ENCODE measurements at regions not wholly inside any gene's neighbourhood (a gene's known extent, or its start where the extent isn't known, plus 50 kb on each side); places are given as distances from the start of the nearest gene placed in this dataset.
"Not testable (repeated sequence)": the region's sequence is repeated elsewhere in the genome, so short reads cannot be mapped to it uniquely, and the experiment has no call there.

DNA sequence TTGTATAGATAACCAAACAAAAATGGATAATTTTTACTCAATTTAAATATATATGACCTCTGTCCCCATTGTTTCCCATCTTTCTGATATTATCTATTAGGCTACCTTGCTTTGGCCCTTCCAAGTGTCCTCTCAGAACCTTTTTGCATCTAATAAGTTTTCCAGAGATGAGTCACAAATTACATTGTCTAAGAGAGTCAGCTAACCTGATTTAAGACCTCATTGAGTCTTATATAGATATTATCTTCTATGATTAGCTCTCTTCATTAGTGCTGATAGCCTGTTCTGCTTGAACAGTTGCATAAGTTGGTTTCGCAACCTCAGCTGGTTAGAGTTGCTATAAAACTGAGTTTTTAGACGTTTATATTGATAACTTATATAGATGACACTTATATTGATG is 623.1 kb downstream of the LRRC70 start:
- no peak for DNase-seq (ENCODE audit: low spot score)
- H3K9me3 Mint-ChIP-seq (ENCODE audit: unreplicated experiment): no peaks in the 10 kb centered on the region
- no peak overlapping the region for H3K4me3 Mint-ChIP-seq (ENCODE audit: unreplicated experiment)
- TF ChIP-seq, protein P1, sequence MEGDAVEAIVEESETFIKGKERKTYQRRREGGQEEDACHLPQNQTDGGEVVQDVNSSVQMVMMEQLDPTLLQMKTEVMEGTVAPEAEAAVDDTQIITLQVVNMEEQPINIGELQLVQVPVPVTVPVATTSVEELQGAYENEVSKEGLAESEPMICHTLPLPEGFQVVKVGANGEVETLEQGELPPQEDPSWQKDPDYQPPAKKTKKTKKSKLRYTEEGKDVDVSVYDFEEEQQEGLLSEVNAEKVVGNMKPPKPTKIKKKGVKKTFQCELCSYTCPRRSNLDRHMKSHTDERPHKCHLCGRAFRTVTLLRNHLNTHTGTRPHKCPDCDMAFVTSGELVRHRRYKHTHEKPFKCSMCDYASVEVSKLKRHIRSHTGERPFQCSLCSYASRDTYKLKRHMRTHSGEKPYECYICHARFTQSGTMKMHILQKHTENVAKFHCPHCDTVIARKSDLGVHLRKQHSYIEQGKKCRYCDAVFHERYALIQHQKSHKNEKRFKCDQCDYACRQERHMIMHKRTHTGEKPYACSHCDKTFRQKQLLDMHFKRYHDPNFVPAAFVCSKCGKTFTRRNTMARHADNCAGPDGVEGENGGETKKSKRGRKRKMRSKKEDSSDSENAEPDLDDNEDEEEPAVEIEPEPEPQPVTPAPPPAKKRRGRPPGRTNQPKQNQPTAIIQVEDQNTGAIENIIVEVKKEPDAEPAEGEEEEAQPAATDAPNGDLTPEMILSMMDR (IDR thresholded peaks at IDR 0.05; ENCODE audit: unreplicated experiment): no peak
- no peak overlapping the region for H3K27ac Mint-ChIP-seq (ENCODE audit: unreplicated experiment)
- H3K27me3 Mint-ChIP-seq (ENCODE audit: unreplicated experiment): no peaks in the 10 kb centered on the region
- H3K4me1 Mint-ChIP-seq (ENCODE audit: unreplicated experiment): no peaks in the 10 kb centered on the region
- no peaks in the 10 kb centered on the region for H3K36me3 Mint-ChIP-seq (ENCODE audit: low read depth, unreplicated experiment)

GRCh38 chr5:63194126-63194525 is 615.5 kb downstream of the LRRC70 start:
- Mint-ChIP-seq H3K27me3 (ENCODE audit: unreplicated experiment) (no peaks in the 10 kb centered on the region), H3K9me3 (ENCODE audit: unreplicated experiment) (no peaks in the 10 kb centered on the region)

DNA sequence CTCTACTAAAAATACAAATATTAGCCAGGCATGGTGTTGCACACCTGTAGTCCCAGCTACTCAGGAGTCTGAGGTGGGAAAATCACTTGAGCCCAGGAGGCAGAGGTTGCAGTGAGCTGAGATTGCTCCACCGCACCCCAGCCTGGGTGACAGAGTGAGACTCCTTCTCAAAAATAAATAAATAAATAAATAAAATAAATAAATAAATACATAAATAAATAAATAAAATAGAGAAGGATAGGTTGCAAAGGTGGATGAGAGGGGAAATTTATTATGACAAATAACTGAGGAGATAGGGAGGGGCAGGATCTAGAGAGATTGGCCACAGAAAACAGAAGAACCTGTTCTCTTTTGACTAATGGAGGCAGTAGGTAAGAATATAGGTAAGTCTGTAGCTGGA is 601.6 kb downstream of the LRRC70 start:
- not testable (repeated sequence) for H3K9me3 Mint-ChIP-seq (ENCODE audit: unreplicated experiment); H3K4me1 Mint-ChIP-seq (ENCODE audit: unreplicated experiment); H3K27ac Mint-ChIP-seq (ENCODE audit: unreplicated experiment); H3K36me3 Mint-ChIP-seq (ENCODE audit: low read depth, unreplicated experiment); H3K4me3 Mint-ChIP-seq (ENCODE audit: unreplicated experiment); H3K27me3 Mint-ChIP-seq (ENCODE audit: unreplicated experiment); DNase-seq (ENCODE audit: low spot score)

More at GRCh38 chr5:63194126-63194525, 615.5 kb downstream of the LRRC70 start:
- H3K4me3 Mint-ChIP-seq (ENCODE audit: unreplicated experiment): no peak overlapping the region
- no peaks in the 10 kb centered on the region for H3K36me3 Mint-ChIP-seq (ENCODE audit: low read depth, unreplicated experiment)
- TF ChIP-seq, protein P1 (IDR thresholded peaks at IDR 0.05; ENCODE audit: unreplicated experiment): no peak
- H3K27ac Mint-ChIP-seq (ENCODE audit: unreplicated experiment): no peak overlapping the region
- DNase-seq (ENCODE audit: low spot score): no peak
- no peaks in the 10 kb centered on the region for H3K4me1 Mint-ChIP-seq (ENCODE audit: unreplicated experiment)

DNA sequence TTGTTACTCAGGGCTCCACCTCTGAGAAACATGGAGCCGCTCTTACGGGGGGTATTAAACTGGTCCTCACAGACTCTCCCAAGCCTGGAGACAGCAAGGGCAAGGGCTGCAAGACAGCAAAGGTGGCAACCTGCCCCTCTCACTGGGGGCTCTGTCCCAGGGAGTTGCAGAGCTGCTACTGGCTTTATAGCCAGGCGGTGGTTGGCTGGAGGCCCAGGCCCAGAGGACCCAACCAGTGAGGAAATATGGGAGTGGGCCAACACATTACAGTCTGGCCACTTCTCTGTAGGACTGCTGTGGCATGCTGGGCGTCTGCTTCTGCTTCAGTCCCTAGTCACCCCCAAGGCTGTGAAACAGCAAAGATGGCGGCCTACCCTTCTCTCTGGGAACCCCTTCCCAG is 597.2 kb downstream of the LRRC70 start:
- H3K27me3 Mint-ChIP-seq (ENCODE audit: unreplicated experiment): peaks cover 2% of the 10 kb centered on the region
- no peak for DNase-seq (ENCODE audit: low spot score)
- H3K4me3 Mint-ChIP-seq (ENCODE audit: unreplicated experiment): no peak overlapping the region
- H3K27ac Mint-ChIP-seq (ENCODE audit: unreplicated experiment): no peak overlapping the region
- no peaks in the 10 kb centered on the region for H3K4me1 Mint-ChIP-seq (ENCODE audit: unreplicated experiment)
- TF ChIP-seq, protein P1 (IDR thresholded peaks at IDR 0.05; ENCODE audit: unreplicated experiment): no peak
- no peaks in the 10 kb centered on the region for H3K9me3 Mint-ChIP-seq (ENCODE audit: unreplicated experiment)
- H3K36me3 Mint-ChIP-seq (ENCODE audit: low read depth, unreplicated experiment): no peaks in the 10 kb centered on the region

DNA sequence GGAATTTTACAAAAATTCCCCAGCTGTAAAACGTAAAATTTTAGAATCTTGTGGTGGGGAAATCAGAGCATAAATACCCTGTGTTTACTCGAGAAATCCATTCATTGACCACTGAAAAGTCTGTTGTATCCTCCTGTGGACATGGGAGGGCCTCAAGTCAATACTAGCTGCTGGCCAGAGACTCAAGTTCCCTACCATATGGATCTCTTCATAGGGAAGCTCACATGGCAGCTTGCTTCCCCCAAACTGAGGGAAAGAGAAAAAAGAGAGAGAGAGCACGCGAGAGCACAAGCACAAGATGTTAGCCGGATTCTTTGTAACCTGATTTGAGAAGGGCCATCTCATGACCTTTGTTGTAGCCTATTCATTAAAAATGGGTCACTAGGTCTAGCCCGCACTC is 591.9 kb downstream of the LRRC70 start:
- DNase-seq (ENCODE audit: low spot score): no peak
- Mint-ChIP-seq H3K36me3 (ENCODE audit: low read depth, unreplicated experiment) (no peaks in the 10 kb centered on the region), H3K4me3 (ENCODE audit: unreplicated experiment) (no peak overlapping the region), H3K9me3 (ENCODE audit: unreplicated experiment) (no peaks in the 10 kb centered on the region), H3K4me1 (ENCODE audit: unreplicated experiment) (no peaks in the 10 kb centered on the region), H3K27me3 (ENCODE audit: unreplicated experiment) (no peaks in the 10 kb centered on the region), H3K27ac (ENCODE audit: unreplicated experiment) (no peak overlapping the region)
- TF ChIP-seq, protein P1 (IDR thresholded peaks at IDR 0.05; ENCODE audit: unreplicated experiment): no peak
